GM21529 (cell line): ENCODE measurements at regions not wholly inside any gene's neighbourhood (a gene's known extent, or its start where the extent isn't known, plus 50 kb on each side); places are given as distances from the start of the nearest gene placed in this dataset.

ENCODE experiments used
- ATAC-seq: cut with Tn5 transposase; IDR thresholded peaks from one replicate; pipeline ENCODE4 v1.9.1; 2021; ENCODE audit not compliant: unreplicated experiment

- no peak for ATAC-seq
Observed at GRCh38 chr20:40769677-40770285, 80.7 kb upstream of the MAFB start.

GRCh38 chr20:40770564-40771307, 81.7 kb upstream of the MAFB start:
- no peak for ATAC-seq

GRCh38 chr20:40771308-40771610, 82.2 kb upstream of the MAFB start:
- no peak for ATAC-seq

- ATAC-seq, result no peak
Observed at GRCh38 chr20:40771848-40772511, 82.9 kb upstream of the MAFB start.

- no peak for ATAC-seq
Observed at GRCh38 chr20:40773376-40773775, 84.3 kb upstream of the MAFB start.

- no peak for ATAC-seq
Observed at GRCh38 chr20:40774252-40774651, 85.2 kb upstream of the MAFB start.

- ATAC-seq, result no peak
Observed at GRCh38 chr20:40775561-40776146, 86.6 kb upstream of the MAFB start.

GRCh38 chr20:40776466-40777457, 87.7 kb upstream of the MAFB start:
- ATAC-seq, result no peak

- ATAC-seq, result no peak
Observed at GRCh38 chr20:40777653-40778052, 88.6 kb upstream of the MAFB start.

GRCh38 chr20:40778894-40779496, 90.0 kb upstream of the MAFB start:
- no peak for ATAC-seq

- ATAC-seq, result no peak
Observed at GRCh38 chr20:40781327-40782042, 92.4 kb upstream of the MAFB start.

- ATAC-seq, result no peak
Observed at GRCh38 chr20:40782043-40782368, 93.0 kb upstream of the MAFB start.

- ATAC-seq, result no peak
Observed at GRCh38 chr20:40785346-40785745, 96.3 kb upstream of the MAFB start.

GRCh38 chr20:40786336-40786735, 97.3 kb upstream of the MAFB start:
- no peak for ATAC-seq

GRCh38 chr20:40787941-40788340, 98.9 kb upstream of the MAFB start:
- no peak for ATAC-seq

GRCh38 chr20:40797425-40797824, 108.4 kb upstream of the MAFB start:
- ATAC-seq, result no peak

GRCh38 chr20:40798066-40798465, 109.0 kb upstream of the MAFB start:
- no peak for ATAC-seq

- ATAC-seq, result no peak
Observed at GRCh38 chr20:40802886-40803285, 113.8 kb upstream of the MAFB start.

- ATAC-seq, result no peak
Observed at GRCh38 chr20:40803381-40803780, 114.3 kb upstream of the MAFB start.

GRCh38 chr20:40805592-40805991, 116.6 kb upstream of the MAFB start:
- no peak for ATAC-seq
